ENCODE measurements at regions not wholly inside any gene's neighbourhood (a gene's known extent, or its start where the extent isn't known, plus 50 kb on each side); places are given as distances from the start of the nearest gene placed in this dataset.

DNA sequence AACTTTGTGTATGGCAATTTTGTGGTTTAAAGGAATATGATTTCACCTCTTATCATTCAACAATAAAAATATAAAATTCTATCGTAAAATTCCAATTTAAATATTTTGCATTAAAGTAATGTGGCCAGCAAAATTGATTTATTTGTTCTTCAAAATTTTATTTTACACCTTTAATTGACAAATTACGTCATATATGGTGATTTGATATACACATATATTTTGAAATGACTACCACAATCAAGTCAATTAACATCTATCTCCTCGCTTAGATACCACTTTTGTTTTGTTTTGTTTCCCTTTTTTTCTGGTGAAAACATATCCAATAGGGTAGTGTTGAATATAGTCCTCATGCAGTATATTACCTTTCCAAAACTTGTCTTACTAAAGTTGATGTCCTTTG lies 467.6 kb upstream of the HS3ST5 start:
- no peak for TF ChIP-seq PAXIP1 (CRISPR knock-in tag; conservative IDR thresholded peaks at IDR 0.05)
- no peak for TF ChIP-seq CTCF (CRISPR knock-in tag; IDR thresholded peaks at IDR 0.05)
- TF ChIP-seq POLR2A (IDR thresholded peaks at IDR 0.05; ENCODE audit: insufficient read depth in 1 of 2, low read depth in 2 of 2, low read length in 2 of 2), result no peak

All from HepG2 (cell line).